ENCODE measurements at regions not wholly inside any gene's neighbourhood (a gene's known extent, or its start where the extent isn't known, plus 50 kb on each side); places are given as distances from the start of the nearest gene placed in this dataset.

- TF ChIP-seq CTCF (IDR thresholded peaks at IDR 0.05; ENCODE audit: insufficient read depth, low read length) (no peak), POLR2AphosphoS5 (IDR thresholded peaks at IDR 0.05; ENCODE audit: low read depth) (no peak), SPI1 (IDR thresholded peaks at IDR 0.05; ENCODE audit: borderline replicate concordance, low read depth) (no peak), REST (IDR thresholded peaks at IDR 0.05; ENCODE audit: insufficient replicate concordance, low read depth) (no peak), GABPA (IDR thresholded peaks at IDR 0.05; ENCODE audit: low read depth) (no peak)
These were observed 934.2 kb downstream of the BRD1 start for GRCh38 chr22:48893288-48894063.

All from HL-60 (cell line).